Muscle of back (tissue), 3 donors: ENCODE measurements at regions not wholly inside any gene's neighbourhood (a gene's known extent, or its start where the extent isn't known, plus 50 kb on each side); places are given as distances from the start of the nearest gene placed in this dataset.

Experiments
- DNase-seq, 3 donors: peaks; one replicate each; pipeline versions ENCODE4 v3.0.0 to v3.0.0-alpha.2; 2013

DNA sequence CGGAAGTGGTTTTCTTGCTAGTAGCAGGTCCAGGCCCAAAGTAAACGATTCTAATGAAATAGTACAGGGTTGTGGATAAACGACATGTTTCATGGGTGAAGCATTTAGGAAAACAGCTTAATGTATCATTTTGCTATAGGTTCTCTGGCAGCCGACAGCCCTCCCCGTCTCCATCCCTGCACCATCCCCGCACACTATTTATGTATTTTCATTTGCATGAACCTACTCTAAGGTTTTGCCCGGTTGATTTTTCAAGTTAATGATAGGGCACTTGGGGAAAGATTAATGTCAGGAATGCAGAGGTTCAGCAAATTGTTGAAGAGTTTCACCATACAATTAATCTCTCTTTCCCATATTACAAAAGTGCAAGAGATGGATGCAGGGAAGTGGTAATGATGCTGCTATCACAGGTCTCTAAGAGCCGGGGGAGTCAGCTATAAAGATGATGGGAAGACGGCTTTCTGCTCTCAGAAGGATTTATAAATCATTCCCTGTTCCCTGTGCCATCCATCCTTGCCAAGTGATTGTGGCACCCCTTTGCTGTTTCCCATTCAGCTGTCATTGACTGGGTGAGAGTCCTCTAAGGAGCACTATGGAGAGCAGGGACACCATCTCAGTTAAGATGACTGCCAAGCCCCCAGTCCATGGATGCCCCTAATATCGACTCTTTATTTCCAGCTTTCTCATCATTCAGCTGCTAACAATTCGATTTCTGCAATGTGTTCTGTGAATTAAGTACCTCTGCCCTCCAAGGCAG, 186.3 kb downstream of the IRS2 start:
- no peak for DNase-seq

DNA sequence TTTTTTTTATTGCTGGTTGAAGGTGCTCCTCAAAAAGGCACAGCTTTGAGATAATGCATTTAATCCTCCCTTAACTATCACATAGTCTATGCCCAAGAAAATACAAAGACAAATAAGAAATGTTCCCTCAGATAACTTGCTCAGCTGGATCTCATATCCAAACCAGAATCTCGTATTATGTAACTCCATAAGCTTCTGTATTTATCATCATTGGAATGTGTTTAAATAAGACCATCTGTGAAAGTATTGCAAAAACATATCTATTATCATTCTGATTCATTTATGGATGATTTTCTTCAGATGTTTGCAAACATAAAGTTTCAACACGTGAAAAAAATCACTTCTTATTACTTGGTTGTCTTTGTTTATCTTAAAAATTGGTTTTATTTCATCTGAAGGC, 190.9 kb downstream of the IRS2 start:
- DNase-seq, result peak in 1 of 3 donors; percentile 24

DNA sequence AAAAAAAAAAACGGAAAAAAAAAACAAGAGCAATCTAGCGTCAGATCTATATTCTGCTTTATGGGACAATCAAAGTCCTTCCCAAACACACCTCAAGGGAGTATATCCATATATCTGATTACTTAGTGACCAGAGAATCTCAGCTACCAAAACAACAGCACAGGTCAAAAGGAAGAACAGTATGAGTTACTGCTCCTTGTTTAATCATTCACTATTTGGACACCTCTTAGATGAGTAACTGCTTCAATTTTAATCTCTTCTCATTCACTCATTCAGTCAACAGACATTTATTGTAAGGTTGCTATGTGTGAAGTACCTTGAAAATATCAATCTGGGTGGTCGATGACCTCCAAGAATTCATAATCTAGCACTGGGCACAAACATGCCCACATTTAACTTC, 193.2 kb downstream of the IRS2 start:
- no peak for DNase-seq

DNA sequence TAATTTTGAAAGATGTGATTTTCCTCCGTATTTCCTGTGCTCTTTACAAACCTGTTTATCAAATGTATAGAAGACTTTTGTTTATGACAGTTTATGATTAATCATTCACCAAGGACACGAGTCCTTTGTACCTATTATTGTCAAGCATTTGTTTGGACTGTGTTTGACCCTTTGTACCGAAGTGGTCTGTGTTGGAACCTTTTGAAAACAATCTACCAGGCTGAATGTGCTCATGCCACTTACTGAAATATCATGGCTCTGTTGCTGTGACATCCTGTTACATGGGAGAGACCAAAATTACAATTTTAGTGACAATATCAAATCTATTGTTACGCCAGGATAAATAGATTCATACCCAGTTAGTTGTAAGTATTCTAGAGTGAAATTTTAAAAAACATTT, 193.6 kb downstream of the IRS2 start:
- DNase-seq, result no peak

DNA sequence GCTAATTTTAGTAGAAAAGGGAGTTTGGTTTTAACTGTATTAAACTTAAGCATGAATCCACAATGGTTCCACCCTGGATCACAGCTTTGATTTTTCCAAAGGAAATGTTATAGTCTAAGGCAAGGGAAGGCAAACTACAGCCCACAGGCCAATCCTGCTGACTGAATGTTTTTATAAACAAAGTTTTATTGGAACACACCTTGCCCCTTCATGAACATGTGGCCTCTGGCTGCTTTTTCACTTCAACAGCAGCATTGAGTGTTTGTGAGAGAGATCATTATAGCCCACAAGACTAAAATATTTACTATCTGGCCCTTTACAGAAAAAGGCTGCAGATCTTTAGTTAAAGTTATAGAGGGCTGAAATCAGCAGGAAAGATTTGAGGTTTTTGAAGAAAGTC, 198.7 kb downstream of the IRS2 start:
- DNase-seq, result no peak

DNA sequence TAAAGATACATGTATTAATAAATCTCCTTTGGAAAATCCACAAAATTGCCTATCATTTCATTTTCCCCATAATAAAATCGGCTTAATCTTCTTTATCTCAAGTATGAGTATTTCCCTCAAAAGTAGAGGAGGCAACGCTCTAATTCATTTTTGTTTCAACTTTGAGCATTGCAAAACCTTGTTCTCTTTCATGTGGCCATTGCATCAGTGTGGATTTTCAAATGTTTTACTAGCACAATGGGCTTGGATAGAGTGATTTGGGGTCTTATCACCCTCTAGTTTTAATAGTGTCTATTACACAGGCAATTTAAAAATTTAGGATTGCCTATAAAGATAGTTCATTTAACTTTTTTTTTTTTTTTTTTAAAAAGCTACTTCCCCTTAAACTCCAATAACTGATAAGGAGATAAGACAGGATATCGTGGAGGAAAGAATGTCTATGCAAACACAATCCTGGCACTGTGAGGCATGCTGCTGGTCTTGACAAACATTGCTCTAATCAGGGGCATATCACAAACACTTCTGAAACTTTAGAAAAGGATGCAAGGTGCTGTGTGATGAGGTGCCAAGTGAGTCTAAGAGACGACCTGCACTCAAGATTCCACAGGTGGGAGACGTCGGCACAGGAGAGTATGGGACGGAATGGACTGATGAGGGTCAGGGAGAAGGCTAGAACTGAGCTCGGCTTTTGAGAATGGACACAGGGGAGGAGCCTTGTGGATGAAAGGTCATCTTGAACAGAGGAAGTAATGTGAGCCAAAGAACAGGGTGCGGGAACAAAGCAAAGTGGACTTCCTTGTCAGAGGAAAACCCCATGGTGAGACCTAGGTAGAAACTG, 199.7 kb downstream of the IRS2 start:
- no peak for DNase-seq

DNA sequence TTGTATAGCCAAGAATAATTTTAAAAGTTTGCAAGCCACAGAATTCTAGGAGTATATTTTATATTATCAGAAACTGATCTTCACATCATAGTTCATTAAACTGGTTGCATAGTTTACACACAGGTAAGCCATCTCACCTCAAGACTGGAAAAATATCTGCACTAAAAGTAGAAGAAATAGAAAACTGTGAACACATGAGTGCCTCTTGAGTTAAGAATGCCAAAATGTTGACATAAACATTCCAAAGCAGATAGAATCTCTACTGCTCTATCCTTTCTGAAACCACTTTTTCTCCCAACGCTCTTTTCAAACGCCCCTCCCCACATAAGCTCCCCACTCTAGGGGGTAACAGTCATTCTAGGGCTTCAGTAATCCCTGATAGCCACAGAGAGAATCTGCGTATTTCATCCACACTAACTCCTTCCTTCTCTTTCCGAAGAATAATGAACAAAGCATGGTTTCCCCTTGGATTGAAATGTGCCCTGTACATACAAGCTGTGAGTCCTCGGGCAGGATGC, 201.5 kb downstream of the IRS2 start:
- DNase-seq, result no peak

DNA sequence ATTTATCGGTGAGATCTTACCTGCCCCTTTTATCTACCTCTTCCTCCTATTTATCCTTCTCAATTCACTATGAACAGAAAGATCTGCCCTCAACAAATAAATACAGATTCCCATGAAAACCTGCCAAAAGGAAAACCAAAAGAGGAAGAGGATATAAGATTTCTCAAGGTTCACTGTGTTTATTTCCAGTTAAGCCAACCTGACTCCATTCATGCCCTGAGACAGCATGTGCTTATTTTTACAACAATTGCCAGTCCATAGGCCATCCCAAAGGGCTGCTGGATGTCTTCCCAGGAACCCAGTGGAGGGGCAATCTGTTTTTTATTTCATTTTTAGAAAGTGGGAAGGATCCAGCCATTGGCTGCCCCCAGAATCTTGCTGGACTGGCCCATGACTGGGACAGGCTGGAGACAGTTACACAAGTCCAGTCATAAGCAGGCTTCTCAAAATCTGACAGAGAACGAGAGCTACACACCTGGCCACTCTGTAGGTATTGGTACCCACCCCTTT, 209.1 kb downstream of the IRS2 start:
- DNase-seq, result no peak

DNA sequence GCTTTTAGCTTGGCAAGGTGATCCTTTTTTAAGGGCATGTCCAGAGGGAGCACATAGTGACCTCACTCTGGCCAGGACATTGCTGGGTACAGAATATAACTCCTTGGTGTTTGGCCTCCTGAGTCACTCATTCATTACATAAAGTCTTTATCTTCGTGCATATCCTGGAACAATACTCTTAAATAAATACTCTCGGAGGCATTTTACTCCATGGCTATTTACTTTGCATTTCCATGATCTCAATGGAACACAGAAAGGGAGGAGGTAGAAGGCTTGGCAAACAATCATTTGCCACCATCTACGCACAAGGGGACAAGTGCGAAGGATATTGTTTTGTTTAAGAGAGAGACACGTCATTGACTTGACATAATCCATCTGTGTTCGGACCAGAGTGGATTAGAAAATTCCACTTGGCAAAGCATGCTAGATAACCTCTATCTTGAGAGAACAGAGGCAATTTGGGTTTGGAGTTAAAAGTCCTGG, 210.0 kb downstream of the IRS2 start:
- no peak for DNase-seq

DNA sequence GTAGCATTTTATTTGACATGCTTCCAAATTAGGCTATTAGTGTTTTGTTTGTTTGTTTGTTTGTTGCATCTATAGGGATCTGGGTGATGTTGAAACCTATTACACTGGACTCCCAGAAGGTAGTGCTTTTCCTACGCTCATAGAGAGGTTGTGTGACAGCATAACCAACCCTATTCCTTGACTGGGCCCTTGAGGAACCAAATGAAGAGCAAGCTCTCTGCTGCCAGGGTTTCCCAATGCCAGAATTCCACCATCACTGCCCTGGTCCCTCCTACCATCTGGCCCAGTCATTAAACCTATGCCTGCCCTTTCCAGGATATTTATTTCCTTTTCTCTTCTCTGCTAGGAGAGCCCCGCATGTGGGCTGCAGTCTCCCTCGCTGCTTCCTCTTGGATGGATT, 210.6 kb downstream of the IRS2 start:
- DNase-seq, result no peak

DNA sequence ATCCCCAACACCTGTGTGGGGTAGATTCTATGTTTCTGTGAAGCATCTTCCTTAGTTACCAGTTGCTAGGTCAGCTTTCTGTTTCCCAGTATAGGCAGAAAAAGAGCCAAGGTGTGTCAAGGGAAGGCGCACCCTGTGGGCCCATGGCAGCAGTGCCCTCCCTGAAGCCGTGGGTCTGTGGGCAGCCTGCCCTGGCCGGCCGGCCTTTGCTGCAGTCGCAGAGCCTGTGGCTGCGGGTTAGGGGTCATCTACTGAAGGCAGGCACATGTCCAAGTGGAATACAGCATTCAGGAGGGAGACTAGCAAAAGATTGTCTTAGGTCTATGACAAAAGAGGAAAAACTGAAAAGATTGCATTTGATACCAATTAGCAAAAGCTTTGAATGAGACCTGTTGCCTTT, 214.0 kb downstream of the IRS2 start:
- DNase-seq, result no peak

DNA sequence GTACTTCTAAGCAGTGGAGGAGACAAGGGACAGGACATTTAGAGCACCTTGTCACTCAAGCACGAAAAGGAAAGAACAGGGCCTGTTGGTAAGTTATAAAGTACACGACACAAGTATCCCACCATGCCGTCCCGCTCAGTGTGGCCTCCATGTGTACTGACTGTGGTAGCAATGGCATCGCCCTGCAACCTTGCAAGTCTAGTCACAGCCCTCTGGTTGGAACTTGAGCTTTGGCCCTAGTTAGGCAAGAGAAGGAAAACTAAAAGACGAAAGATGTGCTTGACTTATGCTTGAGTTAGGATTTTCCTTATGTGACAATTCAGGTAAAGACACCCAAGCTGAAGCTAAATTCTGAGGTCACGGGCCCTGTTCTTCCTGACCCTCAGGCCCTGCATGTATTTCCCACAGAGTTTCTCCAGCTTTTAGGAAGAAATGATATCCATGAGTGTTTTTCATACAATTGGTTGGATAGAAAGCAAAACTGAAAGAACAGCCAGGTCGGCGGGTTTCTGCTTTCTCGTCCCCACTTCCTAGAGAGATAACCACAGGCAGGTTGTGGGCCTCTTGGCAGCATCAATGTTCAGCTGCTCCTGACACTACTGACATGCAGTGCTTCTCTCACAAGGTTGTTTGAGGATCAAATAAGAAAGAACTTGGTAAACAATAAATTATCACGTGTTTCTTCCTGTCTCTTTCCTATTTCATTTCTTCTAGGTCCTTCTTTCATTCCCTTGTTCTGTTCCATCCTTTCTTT, 216.2 kb downstream of the IRS2 start:
- no peak for DNase-seq

DNA sequence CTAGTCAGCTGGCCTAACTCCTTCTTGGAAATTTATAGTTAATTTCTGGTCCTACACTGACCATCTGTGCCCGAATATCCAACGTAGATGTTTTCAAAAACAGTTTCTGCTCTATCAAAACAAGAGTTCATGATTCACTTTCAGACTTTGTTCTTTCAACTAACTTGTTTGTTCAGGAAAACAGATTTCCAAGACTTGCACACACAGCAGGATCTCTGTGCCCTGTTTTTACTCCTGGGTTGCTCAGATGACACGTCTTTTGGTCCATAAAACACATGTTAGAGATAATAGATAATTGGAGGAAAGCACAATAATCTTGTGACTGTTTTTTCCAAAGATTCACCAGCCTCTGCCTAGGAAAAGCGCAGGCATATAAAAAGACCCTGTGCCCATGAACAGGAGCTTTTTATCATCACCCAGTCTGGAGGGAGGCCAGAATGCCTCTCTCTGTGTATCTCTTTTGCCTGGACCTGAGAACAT, 218.0 kb downstream of the IRS2 start:
- no peak for DNase-seq

DNA sequence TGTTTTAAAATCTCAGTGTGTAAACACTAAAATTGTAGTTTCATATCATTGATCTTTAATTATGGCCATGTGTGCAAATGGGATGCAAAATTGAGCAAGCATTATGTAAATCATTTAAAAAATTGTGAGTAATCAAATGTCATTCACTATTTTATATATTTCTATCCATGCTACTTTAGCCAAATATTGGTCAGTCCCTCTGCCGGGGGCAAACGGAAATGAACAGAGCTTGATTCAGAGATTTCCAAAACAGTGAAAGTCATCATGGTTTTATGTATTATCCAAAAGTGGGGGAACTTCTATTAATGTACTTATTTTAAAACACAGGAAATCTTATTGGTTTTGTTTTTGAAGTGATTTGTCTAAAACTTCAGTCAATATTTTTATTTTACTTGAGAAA, 219.1 kb downstream of the IRS2 start:
- DNase-seq, result no peak

DNA sequence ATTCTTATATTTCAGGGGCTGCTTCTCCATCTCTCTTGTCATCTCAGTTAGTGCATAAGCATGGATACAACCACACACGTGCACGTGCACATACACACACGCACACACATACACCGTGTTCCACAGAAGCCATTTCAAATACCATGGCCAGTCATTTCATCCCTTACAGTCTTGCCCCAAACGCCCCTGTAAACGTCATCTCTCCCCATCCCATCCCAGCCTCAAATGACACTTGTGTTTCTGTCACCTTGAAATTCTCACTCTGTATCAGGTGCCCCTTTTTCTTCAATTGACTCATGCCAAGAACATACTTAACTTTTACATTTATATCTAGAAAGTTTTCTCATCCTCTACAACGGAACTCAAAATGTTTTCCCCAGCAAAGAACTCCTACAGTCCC, 220.5 kb downstream of the IRS2 start:
- no peak for DNase-seq

DNA sequence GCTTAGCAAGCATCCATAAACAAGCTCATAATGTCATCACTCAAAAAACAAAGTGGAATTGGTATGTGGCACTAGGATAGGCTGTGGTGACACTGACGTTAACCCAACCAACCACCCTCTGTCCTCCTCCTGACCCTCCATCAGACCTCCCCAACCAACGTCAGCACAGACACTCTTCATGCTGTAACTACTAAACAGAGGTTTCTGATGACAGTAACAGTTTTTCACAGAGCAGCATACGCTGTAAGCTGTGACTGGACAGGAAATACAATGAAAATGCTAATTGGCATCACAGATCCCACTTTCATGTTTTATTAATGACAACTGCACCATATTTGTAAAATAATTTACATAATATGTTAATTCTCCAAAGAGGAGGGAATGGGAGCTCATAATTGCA, 238.0 kb downstream of the IRS2 start:
- no peak for DNase-seq

DNA sequence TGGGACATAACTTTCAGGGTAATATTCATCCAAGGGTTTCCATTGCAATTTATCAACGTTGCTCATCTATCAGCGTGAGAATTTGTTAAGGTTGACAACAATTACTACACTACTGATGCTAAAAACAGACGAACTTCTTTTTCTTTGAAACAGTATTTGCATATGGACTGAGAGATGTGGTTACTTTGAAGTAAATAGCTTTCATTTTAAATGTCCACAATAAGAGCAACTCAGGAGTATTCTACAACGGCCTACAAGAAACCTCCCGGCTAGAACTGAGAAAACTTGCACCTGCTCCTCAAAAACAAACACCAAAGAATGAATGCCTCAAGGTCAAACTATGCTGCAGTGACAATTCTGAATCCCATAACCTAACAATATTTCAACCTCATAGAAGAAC, 238.4 kb downstream of the IRS2 start:
- DNase-seq, result no peak

DNA sequence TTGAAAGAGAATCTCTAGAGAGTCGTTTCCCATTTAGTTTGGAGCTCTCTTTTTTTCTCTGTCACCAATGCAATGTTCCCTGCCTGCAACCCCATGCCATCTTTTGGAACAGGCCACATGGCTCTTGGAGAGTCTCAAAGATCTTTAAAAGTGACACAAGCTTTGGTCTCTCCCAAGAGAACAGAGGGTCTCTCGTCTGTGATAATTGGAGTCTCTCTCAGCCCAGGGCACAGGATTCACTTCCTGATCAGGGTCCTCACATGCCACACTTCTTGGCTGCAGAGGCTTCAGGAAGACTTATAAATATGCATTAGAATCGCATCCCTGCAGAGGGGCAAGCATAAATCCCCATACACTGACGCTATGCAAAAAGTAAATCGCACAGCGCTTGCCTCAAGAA, 240.5 kb downstream of the IRS2 start:
- DNase-seq, result no peak

DNA sequence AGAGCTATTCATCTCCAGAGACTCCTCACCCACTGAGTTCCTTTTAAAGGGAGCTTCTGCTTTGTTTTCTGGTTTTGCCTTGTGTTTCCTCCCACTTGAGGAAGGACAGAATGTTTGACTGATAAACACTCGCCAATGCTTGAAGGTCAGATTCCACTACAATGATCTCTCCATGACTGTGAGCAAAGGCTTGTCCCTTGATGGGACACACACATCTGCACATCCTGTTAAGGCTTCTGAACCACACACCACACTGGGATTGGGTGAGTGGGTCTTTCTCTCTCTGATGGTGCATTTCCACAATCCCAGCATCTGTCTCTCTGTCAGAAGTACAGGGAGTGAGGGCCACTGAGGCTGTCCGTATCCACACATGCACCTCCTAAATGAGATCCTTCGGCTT, 245.3 kb downstream of the IRS2 start:
- no peak for DNase-seq

DNA sequence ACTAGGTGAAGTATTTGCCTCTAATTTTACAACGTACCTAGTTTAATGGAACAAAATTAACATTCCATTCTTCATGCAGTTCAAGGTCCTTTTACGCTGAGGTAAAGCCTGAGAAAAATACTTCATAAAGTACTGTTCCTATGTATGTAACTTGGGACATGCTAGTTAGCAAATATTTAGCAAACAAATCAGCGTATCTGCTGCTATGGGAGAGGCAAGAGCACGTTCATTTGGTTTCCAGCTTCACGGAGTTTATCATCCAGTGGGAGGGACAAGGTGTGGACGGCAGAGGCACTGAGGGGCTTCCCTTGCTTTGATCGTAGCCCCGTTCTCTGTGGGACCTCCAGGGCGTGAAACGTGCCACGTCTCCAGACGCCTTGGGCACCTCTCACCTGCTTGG, 248.8 kb downstream of the IRS2 start:
- DNase-seq, result no peak

DNA sequence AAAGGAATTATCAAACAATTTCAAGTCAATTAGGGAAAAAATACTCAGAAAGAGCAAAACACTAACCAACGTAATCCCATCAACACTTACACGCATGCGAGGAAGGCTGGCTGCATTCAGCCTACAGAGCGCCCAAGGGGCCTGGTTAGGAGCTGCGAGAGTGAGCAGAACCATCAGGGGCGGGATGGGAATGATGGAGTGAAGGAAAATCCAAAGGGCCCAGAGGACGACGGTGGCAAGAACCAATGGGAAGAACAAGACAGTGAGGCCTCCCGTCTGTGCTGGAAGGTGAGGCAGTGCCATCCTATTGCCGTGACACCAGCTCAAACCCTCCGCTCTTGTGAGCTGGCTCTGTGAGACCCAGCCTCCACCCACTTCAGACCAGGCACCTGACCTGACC, 253.0 kb downstream of the IRS2 start:
- DNase-seq, result no peak

DNA sequence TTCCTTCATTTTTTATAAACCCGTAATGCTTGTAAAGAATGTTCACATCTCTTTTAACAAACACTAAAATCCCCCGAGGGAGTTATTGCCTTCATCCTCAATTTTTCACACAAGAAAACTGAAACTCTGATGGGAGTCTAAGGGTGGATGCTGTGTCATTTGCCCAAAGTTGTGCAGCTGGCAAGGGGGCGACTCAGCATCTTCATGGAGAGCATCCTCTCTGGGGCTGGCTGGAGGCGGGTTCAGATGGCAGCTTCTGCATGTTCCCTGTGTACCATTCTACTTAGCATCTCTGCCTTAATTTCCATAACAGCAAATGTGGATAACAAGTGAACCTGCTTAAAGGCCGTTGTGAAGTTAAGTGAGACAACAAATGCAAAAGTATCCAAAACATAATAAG, 256.4 kb downstream of the IRS2 start:
- no peak for DNase-seq
